Activated naive CD8-positive, alpha-beta T cell treated with anti-CD3 and anti-CD28 coated beads for 36 hours (primary cell): ENCODE measurements at regions not wholly inside any gene's neighbourhood (a gene's known extent, or its start where the extent isn't known, plus 50 kb on each side); places are given as distances from the start of the nearest gene placed in this dataset.

Source experiments
- DNase-seq: peaks from one replicate; pipeline ENCODE4 v3.0.0; 2021
- H3K27ac Mint-ChIP-seq: one replicate; pipeline ENCODE4 v1.8.0; 2022; ENCODE audit warnings: mild to moderate bottlenecking, moderate library complexity, mixed read lengths
- H3K27me3 Mint-ChIP-seq: one replicate; pipeline ENCODE4 v1.8.0; 2022; ENCODE audit warnings: mild to moderate bottlenecking, mixed read lengths
- H3K36me3 Mint-ChIP-seq: one replicate; pipeline ENCODE4 v1.8.0; 2021; ENCODE audit warnings: mild to moderate bottlenecking, mixed read lengths
- H3K4me1 Mint-ChIP-seq: one replicate; pipeline ENCODE4 v1.8.0; 2021; ENCODE audit warnings: mixed read lengths
- H3K4me3 Mint-ChIP-seq: one replicate; pipeline ENCODE4 v1.8.0; 2022; ENCODE audit warnings: mild to moderate bottlenecking, moderate library complexity, mixed read lengths
- H3K9me3 Mint-ChIP-seq: one replicate; pipeline ENCODE4 v1.8.0; 2022; ENCODE audit warnings: mixed read lengths

GRCh38 chr22:48089601-48090331, 1327.3 kb downstream of the TBC1D22A start:
- Mint-ChIP-seq H3K36me3 (no peaks in the 10 kb centered on the region), H3K9me3 (no peaks in the 10 kb centered on the region), H3K27ac (no peak overlapping the region), H3K4me1 (peaks cover 3% of the 10 kb centered on the region), H3K4me3 (no peak overlapping the region), H3K27me3 (peaks cover 8% of the 10 kb centered on the region)
- DNase-seq = no peak

- Mint-ChIP-seq H3K36me3 (no peaks in the 10 kb centered on the region), H3K9me3 (no peaks in the 10 kb centered on the region), H3K4me1 (peaks cover 6% of the 10 kb centered on the region), H3K27me3 (peaks cover 8% of the 10 kb centered on the region), H3K27ac (no peak overlapping the region), H3K4me3 (no peak overlapping the region)
- no peak for DNase-seq
Observed at GRCh38 chr22:48088926-48089536, 1326.6 kb downstream of the TBC1D22A start.

GRCh38 chr22:48088251-48088650, 1325.8 kb downstream of the TBC1D22A start:
- H3K27ac Mint-ChIP-seq = no peak overlapping the region
- H3K36me3 Mint-ChIP-seq = no peaks in the 10 kb centered on the region
- DNase-seq = no peak
- peaks cover 8% of the 10 kb centered on the region for H3K27me3 Mint-ChIP-seq
- H3K4me1 Mint-ChIP-seq = peaks cover 6% of the 10 kb centered on the region
- no peaks in the 10 kb centered on the region for H3K9me3 Mint-ChIP-seq
- no peak overlapping the region for H3K4me3 Mint-ChIP-seq

GRCh38 chr22:48085901-48086645, 1323.6 kb downstream of the TBC1D22A start:
- peaks cover 6% of the 10 kb centered on the region for H3K4me1 Mint-ChIP-seq
- DNase-seq = no peak
- no peak overlapping the region for H3K27ac Mint-ChIP-seq
- H3K36me3 Mint-ChIP-seq = no peaks in the 10 kb centered on the region
- no peak overlapping the region for H3K4me3 Mint-ChIP-seq
- peaks cover 8% of the 10 kb centered on the region for H3K27me3 Mint-ChIP-seq
- no peaks in the 10 kb centered on the region for H3K9me3 Mint-ChIP-seq

GRCh38 chr22:48084729-48085050, 1322.2 kb downstream of the TBC1D22A start:
- no peaks in the 10 kb centered on the region for H3K36me3 Mint-ChIP-seq
- H3K9me3 Mint-ChIP-seq = no peaks in the 10 kb centered on the region
- no peak overlapping the region for H3K27ac Mint-ChIP-seq
- no peak overlapping the region for H3K4me3 Mint-ChIP-seq
- peaks cover 14% of the 10 kb centered on the region for H3K27me3 Mint-ChIP-seq
- DNase-seq = no peak
- peaks cover 3% of the 10 kb centered on the region for H3K4me1 Mint-ChIP-seq

- no peak for DNase-seq
- H3K9me3 Mint-ChIP-seq = no peaks in the 10 kb centered on the region
- H3K4me3 Mint-ChIP-seq = no peak overlapping the region
- H3K36me3 Mint-ChIP-seq = no peaks in the 10 kb centered on the region
- peaks cover 19% of the 10 kb centered on the region for H3K27me3 Mint-ChIP-seq
- no peak overlapping the region for H3K27ac Mint-ChIP-seq
- H3K4me1 Mint-ChIP-seq = peaks cover 3% of the 10 kb centered on the region
Observed at GRCh38 chr22:48084041-48084728, 1321.7 kb downstream of the TBC1D22A start.

- Mint-ChIP-seq H3K36me3 (no peaks in the 10 kb centered on the region), H3K27me3 (peaks cover 26% of the 10 kb centered on the region), H3K4me1 (peaks cover 3% of the 10 kb centered on the region), H3K27ac (no peak overlapping the region), H3K9me3 (no peaks in the 10 kb centered on the region), H3K4me3 (no peak overlapping the region)
- DNase-seq = no peak
Observed at GRCh38 chr22:48083502-48083901, 1321.1 kb downstream of the TBC1D22A start.

GRCh38 chr22:48082284-48082683, 1319.8 kb downstream of the TBC1D22A start:
- H3K36me3 Mint-ChIP-seq = no peaks in the 10 kb centered on the region
- H3K4me3 Mint-ChIP-seq = no peak overlapping the region
- DNase-seq = no peak
- H3K27me3 Mint-ChIP-seq = peaks cover 36% of the 10 kb centered on the region
- no peak overlapping the region for H3K27ac Mint-ChIP-seq
- H3K4me1 Mint-ChIP-seq = peaks cover 3% of the 10 kb centered on the region
- H3K9me3 Mint-ChIP-seq = no peaks in the 10 kb centered on the region

GRCh38 chr22:48081281-48081680, 1318.8 kb downstream of the TBC1D22A start:
- Mint-ChIP-seq H3K9me3 (no peaks in the 10 kb centered on the region), H3K27ac (no peak overlapping the region), H3K36me3 (no peaks in the 10 kb centered on the region), H3K27me3 (peaks cover 44% of the 10 kb centered on the region), H3K4me1 (peaks cover 3% of the 10 kb centered on the region), H3K4me3 (no peak overlapping the region)
- no peak for DNase-seq

- H3K36me3 Mint-ChIP-seq = no peaks in the 10 kb centered on the region
- H3K9me3 Mint-ChIP-seq = no peaks in the 10 kb centered on the region
- no peak overlapping the region for H3K4me3 Mint-ChIP-seq
- no peak for DNase-seq
- H3K27ac Mint-ChIP-seq = no peak overlapping the region
- peaks cover 3% of the 10 kb centered on the region for H3K4me1 Mint-ChIP-seq
- H3K27me3 Mint-ChIP-seq = peaks cover 45% of the 10 kb centered on the region
Observed at GRCh38 chr22:48080316-48081165, 1318.1 kb downstream of the TBC1D22A start.

GRCh38 chr22:48079505-48080290, 1317.2 kb downstream of the TBC1D22A start:
- H3K36me3 Mint-ChIP-seq = no peaks in the 10 kb centered on the region
- H3K27me3 Mint-ChIP-seq = peaks cover 49% of the 10 kb centered on the region
- H3K4me3 Mint-ChIP-seq = no peak overlapping the region
- H3K9me3 Mint-ChIP-seq = no peaks in the 10 kb centered on the region
- H3K27ac Mint-ChIP-seq = no peak overlapping the region
- no peak for DNase-seq
- H3K4me1 Mint-ChIP-seq = peaks cover 3% of the 10 kb centered on the region

- Mint-ChIP-seq H3K4me3 (no peak overlapping the region), H3K4me1 (no peaks in the 10 kb centered on the region), H3K27me3 (peaks cover 55% of the 10 kb centered on the region), H3K36me3 (no peaks in the 10 kb centered on the region), H3K9me3 (no peaks in the 10 kb centered on the region), H3K27ac (no peak overlapping the region)
- no peak for DNase-seq
Observed at GRCh38 chr22:48078825-48079224, 1316.4 kb downstream of the TBC1D22A start.

GRCh38 chr22:48077699-48078098, 1315.2 kb downstream of the TBC1D22A start:
- Mint-ChIP-seq H3K9me3 (no peaks in the 10 kb centered on the region), H3K36me3 (no peaks in the 10 kb centered on the region), H3K27ac (no peak overlapping the region), H3K4me1 (no peaks in the 10 kb centered on the region), H3K27me3 (peaks cover 55% of the 10 kb centered on the region), H3K4me3 (no peak overlapping the region)
- DNase-seq = no peak

GRCh38 chr22:48076008-48076407, 1313.6 kb downstream of the TBC1D22A start:
- H3K4me1 Mint-ChIP-seq = no peaks in the 10 kb centered on the region
- H3K27ac Mint-ChIP-seq = no peak overlapping the region
- H3K27me3 Mint-ChIP-seq = peaks cover 55% of the 10 kb centered on the region
- no peaks in the 10 kb centered on the region for H3K9me3 Mint-ChIP-seq
- H3K36me3 Mint-ChIP-seq = no peaks in the 10 kb centered on the region
- H3K4me3 Mint-ChIP-seq = no peak overlapping the region
- DNase-seq = no peak
